Fibroblast of lung (primary cell): ENCODE measurements at regions not wholly inside any gene's neighbourhood (a gene's known extent, or its start where the extent isn't known, plus 50 kb on each side); places are given as distances from the start of the nearest gene placed in this dataset.

Experiments used
- EZH2 ChIP-seq: IDR thresholded peaks from 2 replicates; pipeline ENCODE4 v1.5.1; 2012; ENCODE audit warnings: low read length, control low read depth, mild to moderate bottlenecking; ENCODE audit errors: missing control alignments
- TF ChIP-seq, protein P1 (sequence below), 2 donors: IDR thresholded peaks in 1 of 2; conservative IDR thresholded peaks in 1 of 2; 1 replicate in 1 of 2; 2 replicates in 1 of 2; pipeline ENCODE4 v1.5.1; 2011 to 2012; ENCODE audit warnings: low read length in 2 of 2, control low read depth in 1 of 2, inconsistent platforms in 1 of 2, low read depth in 1 of 2, mild to moderate bottlenecking in 1 of 2

DNA sequence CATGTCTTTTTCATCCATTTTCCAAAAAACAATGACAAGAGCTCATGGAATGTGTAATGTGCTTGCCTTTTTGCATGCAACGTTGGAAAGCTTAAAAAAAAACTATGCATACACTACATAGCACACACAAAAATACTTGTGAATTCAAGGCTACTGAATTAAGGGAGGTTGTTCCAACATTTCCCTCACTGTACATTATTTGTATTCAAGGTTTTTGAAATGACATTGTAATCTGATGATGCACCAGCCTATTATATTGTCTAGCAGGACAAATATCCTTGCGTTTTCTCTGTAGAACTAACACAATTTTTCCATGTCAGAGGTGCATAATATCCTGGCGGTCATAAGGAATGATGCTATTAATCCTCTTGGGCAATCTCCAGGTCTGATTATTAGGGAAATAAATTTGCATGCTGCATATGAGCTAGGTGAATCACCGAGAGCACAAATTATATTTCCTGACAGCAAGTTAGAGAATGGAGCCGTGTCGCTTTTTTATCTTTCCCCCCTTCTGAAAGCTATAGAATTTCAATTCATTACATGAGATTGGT, 836.9 kb upstream of the FANCL start:
- TF ChIP-seq, protein P1, sequence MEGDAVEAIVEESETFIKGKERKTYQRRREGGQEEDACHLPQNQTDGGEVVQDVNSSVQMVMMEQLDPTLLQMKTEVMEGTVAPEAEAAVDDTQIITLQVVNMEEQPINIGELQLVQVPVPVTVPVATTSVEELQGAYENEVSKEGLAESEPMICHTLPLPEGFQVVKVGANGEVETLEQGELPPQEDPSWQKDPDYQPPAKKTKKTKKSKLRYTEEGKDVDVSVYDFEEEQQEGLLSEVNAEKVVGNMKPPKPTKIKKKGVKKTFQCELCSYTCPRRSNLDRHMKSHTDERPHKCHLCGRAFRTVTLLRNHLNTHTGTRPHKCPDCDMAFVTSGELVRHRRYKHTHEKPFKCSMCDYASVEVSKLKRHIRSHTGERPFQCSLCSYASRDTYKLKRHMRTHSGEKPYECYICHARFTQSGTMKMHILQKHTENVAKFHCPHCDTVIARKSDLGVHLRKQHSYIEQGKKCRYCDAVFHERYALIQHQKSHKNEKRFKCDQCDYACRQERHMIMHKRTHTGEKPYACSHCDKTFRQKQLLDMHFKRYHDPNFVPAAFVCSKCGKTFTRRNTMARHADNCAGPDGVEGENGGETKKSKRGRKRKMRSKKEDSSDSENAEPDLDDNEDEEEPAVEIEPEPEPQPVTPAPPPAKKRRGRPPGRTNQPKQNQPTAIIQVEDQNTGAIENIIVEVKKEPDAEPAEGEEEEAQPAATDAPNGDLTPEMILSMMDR (conservative IDR thresholded peaks at IDR 0.05 in 1 of 2, IDR thresholded peaks at IDR 0.05 in 1 of 2; ENCODE audit: low read depth in 1 of 2, low read length in 2 of 2): no peak
- no peak for TF ChIP-seq EZH2
